ENCODE measurements at regions not wholly inside any gene's neighbourhood (a gene's known extent, or its start where the extent isn't known, plus 50 kb on each side); places are given as distances from the start of the nearest gene placed in this dataset.
A peak's percentile ranks its signal among the peaks of the same experiment; 100 is the strongest.

DNA sequence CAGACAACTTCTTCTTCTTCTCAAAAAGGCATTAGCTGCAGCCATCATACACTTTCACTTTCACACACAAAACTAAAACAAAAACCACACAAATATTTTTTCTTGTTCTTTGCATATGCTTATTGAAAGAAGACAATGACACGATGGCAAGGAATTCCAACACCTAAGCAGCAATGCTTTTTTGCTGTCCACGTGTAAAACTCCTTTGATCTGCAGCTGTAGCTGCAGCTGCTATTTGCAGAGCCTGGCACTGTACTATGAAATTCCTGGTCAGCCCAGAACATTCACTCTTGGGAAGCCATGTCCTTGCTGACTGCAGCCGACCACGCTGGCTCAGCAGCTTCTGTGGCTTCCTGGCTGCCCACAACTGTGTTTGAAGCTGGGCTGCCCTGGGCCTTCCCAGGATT lies 316.2 kb downstream of the CDH2 start:
- H3K27me3 ChIP-seq (replicated peaks) = no peaks in the 10 kb centered on the region
- no peak for TF ChIP-seq CTCF (IDR thresholded peaks at IDR 0.05; ENCODE audit: low read depth, low read length, missing control alignments)
- peak; percentile 22 for DNase-seq
- H3K36me3 ChIP-seq (replicated peaks) = no peaks in the 10 kb centered on the region
- H3K27ac ChIP-seq = no peak overlapping the region
- in situ Hi-C loops (cut with HindIII; ENCODE audit: low pct_ligation_motif_present, low sequenced_read_pairs) = no loop called here
- no peak overlapping the region for H3K4me3 ChIP-seq (ENCODE audit: low read depth, low read length)

GRCh38 chr18:27860011-27860410 lies 316.9 kb downstream of the CDH2 start:
- in situ Hi-C loops (cut with HindIII; ENCODE audit: low pct_ligation_motif_present, low sequenced_read_pairs) = no loop called here
- Histone ChIP-seq H3K27ac (no peak overlapping the region), H3K36me3 (replicated peaks) (no peaks in the 10 kb centered on the region), H3K4me3 (ENCODE audit: low read depth, low read length) (no peak overlapping the region), H3K27me3 (replicated peaks) (no peaks in the 10 kb centered on the region)
- TF ChIP-seq CTCF (IDR thresholded peaks at IDR 0.05; ENCODE audit: low read depth, low read length, missing control alignments) = no peak
- no peak for DNase-seq

DNA sequence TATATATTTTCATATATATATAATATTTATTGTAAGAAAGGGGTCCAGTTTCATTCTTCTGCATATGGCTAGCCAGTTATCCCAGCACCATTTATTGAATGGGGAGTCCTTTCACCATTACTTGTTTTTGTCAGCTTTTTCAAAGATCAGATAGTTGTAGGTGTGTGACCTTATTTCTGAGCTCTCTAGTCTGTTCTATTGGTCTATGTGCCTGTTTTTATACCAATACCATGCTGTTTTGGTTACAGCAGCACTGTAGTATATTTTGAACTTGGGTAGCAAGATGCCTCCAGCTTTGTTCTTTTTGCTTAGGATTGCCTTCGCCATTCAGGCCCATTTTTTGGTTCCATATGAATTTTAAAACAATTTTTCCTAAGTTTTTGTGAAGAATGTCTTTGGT lies 320.1 kb downstream of the CDH2 start:
- no peak for TF ChIP-seq CTCF (IDR thresholded peaks at IDR 0.05; ENCODE audit: low read depth, low read length, missing control alignments)
- H3K27me3 ChIP-seq (replicated peaks) = no peaks in the 10 kb centered on the region
- no peak for DNase-seq
- no peak overlapping the region for H3K4me3 ChIP-seq (ENCODE audit: low read depth, low read length)
- in situ Hi-C loops (cut with HindIII; ENCODE audit: low pct_ligation_motif_present, low sequenced_read_pairs) = no loop called here
- no peak overlapping the region for H3K27ac ChIP-seq
- no peaks in the 10 kb centered on the region for H3K36me3 ChIP-seq (replicated peaks)

DNA sequence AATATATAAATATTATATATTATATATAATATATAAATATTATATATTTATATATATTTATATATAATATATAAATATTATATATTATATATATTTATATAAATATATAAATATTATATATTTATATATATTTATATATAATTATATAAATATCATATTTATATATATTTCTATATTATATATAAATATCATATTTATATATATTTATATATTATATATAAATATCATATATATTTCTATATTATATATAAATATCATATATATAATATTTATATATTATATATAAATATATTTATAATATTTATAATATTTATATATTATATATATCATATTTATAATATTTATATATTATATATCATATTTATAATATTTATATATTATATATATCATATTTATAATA lies 321.4 kb downstream of the CDH2 start:
- no peak for DNase-seq
- in situ Hi-C loops (cut with HindIII; ENCODE audit: low pct_ligation_motif_present, low sequenced_read_pairs) = no loop called here
- TF ChIP-seq CTCF (IDR thresholded peaks at IDR 0.05; ENCODE audit: low read depth, low read length, missing control alignments) = no peak

DNA sequence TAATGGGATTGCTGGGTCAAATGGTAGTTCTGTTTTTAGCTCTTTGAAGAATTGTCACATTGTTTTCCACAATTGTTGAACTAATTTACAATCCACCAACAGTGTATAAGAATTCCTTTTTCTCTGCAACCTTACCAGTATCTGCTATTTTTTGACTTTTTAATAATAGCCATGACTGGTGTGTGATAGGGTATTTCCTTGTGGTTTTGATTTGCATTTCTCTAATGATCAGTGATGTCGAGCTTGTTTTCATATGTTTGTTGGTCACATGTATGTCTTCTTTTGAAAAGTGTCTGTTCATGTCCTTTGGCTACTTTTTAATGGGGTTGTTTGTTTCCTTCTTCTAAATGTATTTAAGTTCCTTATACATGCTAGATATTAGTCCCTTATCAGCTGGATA lies 322.3 kb downstream of the CDH2 start:
- Histone ChIP-seq H3K27ac (no peak overlapping the region), H3K36me3 (replicated peaks) (no peaks in the 10 kb centered on the region), H3K4me3 (ENCODE audit: low read depth, low read length) (no peak overlapping the region), H3K27me3 (replicated peaks) (no peaks in the 10 kb centered on the region)
- no peak for DNase-seq
- in situ Hi-C loops (cut with HindIII; ENCODE audit: low pct_ligation_motif_present, low sequenced_read_pairs) = no loop called here
- TF ChIP-seq CTCF (IDR thresholded peaks at IDR 0.05; ENCODE audit: low read depth, low read length, missing control alignments) = no peak

More for the DNA sequence above, 321.4 kb downstream of the CDH2 start:
- Histone ChIP-seq H3K36me3 (replicated peaks) (no peaks in the 10 kb centered on the region), H3K27me3 (replicated peaks) (no peaks in the 10 kb centered on the region), H3K4me3 (ENCODE audit: low read depth, low read length) (no peak overlapping the region), H3K27ac (no peak overlapping the region)

DNA sequence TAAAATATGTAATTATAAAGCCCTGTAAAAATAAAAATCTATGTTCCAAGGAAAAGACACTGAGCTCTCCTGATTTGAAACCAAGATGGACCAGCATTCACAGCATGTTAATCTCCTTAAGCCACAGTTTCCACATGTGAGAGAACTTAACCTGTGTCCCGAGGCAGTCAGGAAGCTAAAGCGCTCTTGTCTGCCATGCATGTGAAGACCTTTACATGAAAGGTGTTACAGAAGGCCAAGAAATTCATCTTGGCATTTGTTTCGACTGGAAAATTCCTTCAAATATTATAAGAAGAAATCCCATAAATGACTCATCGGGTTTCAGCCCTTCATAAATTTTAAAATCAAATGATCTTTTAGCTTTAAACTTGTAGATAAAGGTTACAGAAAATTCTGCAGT lies 328.6 kb downstream of the CDH2 start:
- no peak for TF ChIP-seq CTCF (IDR thresholded peaks at IDR 0.05; ENCODE audit: low read depth, low read length, missing control alignments)
- no peak overlapping the region for H3K4me3 ChIP-seq (ENCODE audit: low read depth, low read length)
- DNase-seq = no peak
- H3K27ac ChIP-seq = no peak overlapping the region
- no peaks in the 10 kb centered on the region for H3K27me3 ChIP-seq (replicated peaks)
- no peaks in the 10 kb centered on the region for H3K36me3 ChIP-seq (replicated peaks)
- in situ Hi-C loops (cut with HindIII; ENCODE audit: low pct_ligation_motif_present, low sequenced_read_pairs) = no loop called here

Measured in brain microvascular endothelial cell (primary cell).